Adrenal gland (tissue), 9 donors: ENCODE measurements at regions not wholly inside any gene's neighbourhood (a gene's known extent, or its start where the extent isn't known, plus 50 kb on each side); places are given as distances from the start of the nearest gene placed in this dataset.

Experiments
- DNase-seq, 7 donors: peaks; one replicate each; pipeline ENCODE4 v3.0.0-alpha.2; 2019 to 2020
- H3K27ac ChIP-seq, 5 donors: fragments of 200-600 bp; sonication (generic) in 4 of 5; 1 replicate in 3 of 5; 2 replicates in 2 of 5; pipeline versions ENCODE4 v1.5.1 to v1.8.0; 2016 to 2020; ENCODE audit warnings: mild to moderate bottlenecking in 1 of 5
- H3K27me3 ChIP-seq: fragments of 200-600 bp; 2 replicates; pipeline ENCODE4 v1.8.0; 2021
- H3K36me3 ChIP-seq, 2 donors: fragments of 200-600 bp; replicated peaks in 1 of 2; 1 replicate in 1 of 2; 2 replicates in 1 of 2; pipeline versions ENCODE4 v1.5.1 to v1.8.0; 2018 to 2022
- H3K4me1 ChIP-seq, 2 donors: fragments of 200-600 bp; replicated peaks in 1 of 2; 1 replicate in 1 of 2; 2 replicates in 1 of 2; pipeline versions ENCODE4 v1.5.1 to v1.8.0; 2018 to 2021
- H3K4me3 ChIP-seq, 4 donors: fragments of 200-600 bp; sonication (generic) in 3 of 4; one replicate each; pipeline ENCODE4 v1.5.1; 2016 to 2018
- H3K9me3 ChIP-seq, 3 donors: fragments of 200-600 bp; sonication (generic) in 1 of 3; replicated peaks in 1 of 3; 1 replicate in 2 of 3; 2 replicates in 1 of 3; pipeline versions ENCODE4 v1.5.1 to v1.8.0; 2016 to 2021
- CTCF ChIP-seq, 6 experiments: fragments of 450-650 bp in 4 of 6; fragments of 200-600 bp in 2 of 6; sonication (generic) in 1 of 6; IDR thresholded peaks; 1 replicate in 5 of 6; 2 replicates in 1 of 6; pipeline versions ENCODE4 v1.5.1 to v1.8.0; 2016 to 2021; ENCODE audit warnings: antibody characterized with exemption in 6 of 6, mild to moderate bottlenecking in 2 of 6, moderate library complexity in 1 of 6
- POLR2A ChIP-seq, 2 donors: fragments of 450-650 bp; IDR thresholded peaks; one replicate each; pipeline ENCODE4 v1.6.1; 2017; ENCODE audit warnings: antibody characterized with exemption in 2 of 2, mild to moderate bottlenecking in 2 of 2, moderate library complexity in 1 of 2
- WGBS, 4 donors: extraction: QIAGEN DNeasy Blood & Tissue Kit in 2 of 4; methylation state at CpG; one replicate each; pipeline versions ENCODE4 v1.1.5 to v1.1.7; 2013 to 2017; 5-methylcytosine and 5-hydroxymethylcytosine counted together
- intact Hi-C, 2 donors: fragments of 100-400 bp; cut with DNase I; formaldehyde crosslinking; loops; one replicate each; pipeline versions ENCODE4 v1.14.1 to v1.15.0; 2022 to 2023
- donor health status: healthy with polysubstance abuse.
- donor health status: Bipolar disorder and iron deficiency.
- donor health status: DM: yes; HTN: yes; CAD: no.
- donor health status: DM: no; HTN: no; CAD: no.
- donor health status: DM: no; HTN: no; CAD: no.

DNA sequence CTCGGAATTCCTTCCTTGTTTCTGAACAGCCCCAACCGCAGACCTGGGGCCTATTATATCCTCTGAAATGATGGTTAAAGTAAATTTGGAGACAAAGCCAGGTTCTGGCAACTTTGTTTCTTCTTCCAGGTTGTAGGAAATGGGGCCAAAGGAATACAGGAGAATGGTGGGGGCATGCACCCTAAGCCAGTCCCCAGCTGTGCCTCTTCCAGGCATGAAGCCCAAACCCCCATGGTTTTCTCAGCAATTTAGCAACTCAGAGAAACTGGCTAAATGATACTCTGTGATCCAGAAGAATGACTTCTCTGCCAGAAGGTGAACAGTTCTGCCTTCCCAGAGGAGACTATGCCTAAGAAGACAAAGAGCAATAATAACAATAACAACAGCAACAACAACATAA, 635.0 kb upstream of the FANCL start:
- no peak for DNase-seq
- no peaks in the 10 kb centered on the region for H3K36me3 ChIP-seq
- H3K27me3 ChIP-seq, result no peaks in the 10 kb centered on the region
- no peak for TF ChIP-seq POLR2A (IDR thresholded peaks at IDR 0.05)
- TF ChIP-seq CTCF (IDR thresholded peaks at IDR 0.05), result no peak
- no peak overlapping the region for H3K4me3 ChIP-seq
- 88 to 93% (median 90%) methylated on average over 2 of the region's 2 CpGs for WGBS, 4 donors
- no peak overlapping the region for H3K27ac ChIP-seq
- intact Hi-C loops, result no loop called here
- H3K9me3 ChIP-seq, result no peaks in the 10 kb centered on the region
- no peaks in the 10 kb centered on the region for H3K4me1 ChIP-seq

- Histone ChIP-seq H3K4me3 (no peak overlapping the region), H3K4me1 (no peaks in the 10 kb centered on the region), H3K27ac (no peak overlapping the region), H3K36me3 (no peaks in the 10 kb centered on the region), H3K9me3 (no peaks in the 10 kb centered on the region), H3K27me3 (no peaks in the 10 kb centered on the region)
- WGBS, 4 donors, result 63 to 80% (median 71%) methylated on average over 4 of the region's 4 CpGs
- no peak for TF ChIP-seq CTCF (IDR thresholded peaks at IDR 0.05)
- DNase-seq, result no peak
- intact Hi-C loops, result no loop called here
Observed at GRCh38 chr2:58875436-58875835, 634.3 kb upstream of the FANCL start.

- whole genome bisulfite sequencing, 4 donors, result 90 to 97% (median 92%) methylated on average over 4 of the region's 4 CpGs
- no peak overlapping the region for H3K4me3 ChIP-seq
- intact Hi-C loops, result no loop called here
Observed at GRCh38 chr2:58871469-58872142, 630.5 kb upstream of the FANCL start.

DNA sequence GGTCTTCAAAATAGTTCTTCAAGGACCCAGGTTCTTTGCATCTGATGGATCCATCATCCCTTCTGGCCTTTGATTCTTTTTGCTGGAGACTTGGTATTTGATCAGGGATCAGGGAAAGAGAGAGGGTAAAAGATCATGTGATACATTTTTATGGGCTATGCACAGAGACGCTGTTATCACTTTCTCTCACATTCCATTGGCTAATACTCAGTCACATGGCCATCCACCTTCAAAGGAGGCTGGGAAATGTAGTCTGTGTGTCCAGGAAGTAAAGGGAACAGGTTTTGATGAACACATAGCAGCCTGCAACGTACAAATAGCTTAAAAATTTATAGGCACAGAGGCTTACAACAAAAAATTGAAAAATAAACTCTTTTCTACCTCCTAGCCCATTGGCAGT, 629.6 kb upstream of the FANCL start:
- TF ChIP-seq CTCF (IDR thresholded peaks at IDR 0.05) (no peak), POLR2A (IDR thresholded peaks at IDR 0.05) (no peak)
- Histone ChIP-seq H3K36me3 (no peaks in the 10 kb centered on the region), H3K4me1 (no peaks in the 10 kb centered on the region), H3K27ac (no peak overlapping the region), H3K27me3 (no peaks in the 10 kb centered on the region), H3K4me3 (no peak overlapping the region), H3K9me3 (no peaks in the 10 kb centered on the region)
- WGBS, 4 donors, result 52 to 76% (median 59%) methylated on average over 2 of the region's 2 CpGs
- DNase-seq, result no peak
- intact Hi-C loops, result no loop called here

More at GRCh38 chr2:58871469-58872142, 630.5 kb upstream of the FANCL start:
- no peaks in the 10 kb centered on the region for H3K4me1 ChIP-seq
- TF ChIP-seq CTCF (IDR thresholded peaks at IDR 0.05) (no peak), POLR2A (IDR thresholded peaks at IDR 0.05) (no peak)
- H3K27me3 ChIP-seq, result no peaks in the 10 kb centered on the region
- H3K9me3 ChIP-seq, result no peaks in the 10 kb centered on the region
- DNase-seq, result no peak
- no peaks in the 10 kb centered on the region for H3K36me3 ChIP-seq
- H3K27ac ChIP-seq, result no peak overlapping the region
